DND-41 (cell line): ENCODE measurements at regions not wholly inside any gene's neighbourhood (a gene's known extent, or its start where the extent isn't known, plus 50 kb on each side); places are given as distances from the start of the nearest gene placed in this dataset.

Source experiments
- CTCF ChIP-seq: IDR thresholded peaks from 2 replicates; pipeline ENCODE4 v1.5.1; 2012; ENCODE audit warnings: borderline replicate concordance, low read length, moderate library complexity, mild to moderate bottlenecking; ENCODE audit not compliant: poor library complexity, severe bottlenecking; ENCODE audit errors: extremely low read depth
- EZH2 ChIP-seq: IDR thresholded peaks from 3 replicates; pipeline ENCODE4 v1.6.1; 2012; ENCODE audit warnings: borderline replicate concordance, low read depth, mild to moderate bottlenecking, moderate library complexity, low read length, inconsistent platforms; ENCODE audit not compliant: severe bottlenecking

- TF ChIP-seq CTCF: no peak
- TF ChIP-seq EZH2: no peak
Measured at GRCh38 chr20:39462416-39462945, 500.3 kb downstream of the DHX35 start.
